Liver (tissue), 7 donors: ENCODE measurements at regions not wholly inside any gene's neighbourhood (a gene's known extent, or its start where the extent isn't known, plus 50 kb on each side); places are given as distances from the start of the nearest gene placed in this dataset.

ENCODE experiments used
- DNase-seq: peaks from one replicate; pipeline ENCODE4 v3.0.0-alpha.2; 2017; ENCODE audit warnings: low spot score
- H3K27ac ChIP-seq, 2 donors: one replicate each; pipeline ENCODE4 v1.7.0; 2013; ENCODE audit warnings: inconsistent platforms in 2 of 2, low read length in 2 of 2, control low read depth in 1 of 2, low read depth in 1 of 2, mild to moderate bottlenecking in 1 of 2
- H3K27me3 ChIP-seq, 4 donors: one replicate each; pipeline versions ENCODE4 v1.6.1 to v1.7.0; 2013; ENCODE audit warnings: low read length in 3 of 4, inconsistent platforms in 1 of 4, mild to moderate bottlenecking in 1 of 4, moderate library complexity in 1 of 4; ENCODE audit not compliant: control insufficient read depth in 4 of 4, insufficient read depth in 4 of 4
- H3K36me3 ChIP-seq, 4 donors: one replicate each; pipeline versions ENCODE4 v1.6.1 to v1.7.0; 2013; ENCODE audit warnings: low read length in 3 of 4, mild to moderate bottlenecking in 3 of 4, low read depth in 1 of 4, moderate library complexity in 1 of 4; ENCODE audit not compliant: control insufficient read depth in 4 of 4, insufficient read depth in 3 of 4
- H3K4me1 ChIP-seq, 4 donors: one replicate each; pipeline versions ENCODE4 v1.6.1 to v1.7.0; 2013; ENCODE audit warnings: low read length in 3 of 4, mild to moderate bottlenecking in 3 of 4, moderate library complexity in 1 of 4; ENCODE audit not compliant: control insufficient read depth in 4 of 4, insufficient read depth in 4 of 4
- H3K4me3 ChIP-seq, 3 donors: one replicate each; pipeline versions ENCODE4 v1.6.1 to v1.7.0; 2013; ENCODE audit warnings: low read length in 3 of 3, control low read depth in 1 of 3, low read depth in 1 of 3, mild to moderate bottlenecking in 1 of 3
- H3K9ac ChIP-seq, 2 donors: one replicate each; pipeline ENCODE4 v1.7.0; 2013; ENCODE audit warnings: low read length in 2 of 2, mild to moderate bottlenecking in 2 of 2, moderate library complexity in 2 of 2, control low read depth in 1 of 2, low read depth in 1 of 2
- H3K9me3 ChIP-seq, 4 donors: one replicate each; pipeline versions ENCODE4 v1.6.1 to v1.7.0; 2013; ENCODE audit warnings: low read length in 3 of 4; ENCODE audit not compliant: control insufficient read depth in 4 of 4
- EGR1 ChIP-seq, 2 donors: IDR thresholded peaks; 2 replicates each; pipeline ENCODE4 v1.6.1; 2016 to 2018; ENCODE audit warnings: antibody characterized with exemption in 2 of 2, low read depth in 2 of 2
- FOXA1 ChIP-seq: IDR thresholded peaks from 2 replicates; pipeline ENCODE4 v1.6.1; 2016; ENCODE audit warnings: antibody characterized with exemption
- FOXA2 ChIP-seq: IDR thresholded peaks from 2 replicates; pipeline ENCODE4 v1.6.1; 2016; ENCODE audit warnings: antibody characterized with exemption
- HNF4A ChIP-seq, 2 donors: conservative IDR thresholded peaks; 2 replicates each; pipeline ENCODE4 v1.6.1; 2016; ENCODE audit warnings: antibody characterized with exemption in 2 of 2, mild to moderate bottlenecking in 2 of 2
- HNF4G ChIP-seq: IDR thresholded peaks from 2 replicates; pipeline ENCODE4 v1.6.1; 2016; ENCODE audit warnings: antibody characterized with exemption
- JUND ChIP-seq, 2 donors: IDR thresholded peaks; 2 replicates each; pipeline ENCODE4 v1.6.1; 2016; ENCODE audit warnings: antibody characterized with exemption in 2 of 2
- NR2F2 ChIP-seq: IDR thresholded peaks from 2 replicates; pipeline ENCODE4 v1.6.1; 2016; ENCODE audit warnings: antibody characterized with exemption
- RAD21 ChIP-seq, 2 donors: IDR thresholded peaks; 2 replicates each; pipeline ENCODE4 v1.6.1; 2016; ENCODE audit warnings: antibody characterized with exemption in 2 of 2, mild to moderate bottlenecking in 2 of 2
- RXRA ChIP-seq, 2 donors: IDR thresholded peaks; 2 replicates each; pipeline ENCODE4 v1.6.1; 2017 to 2018; ENCODE audit warnings: antibody characterized with exemption in 2 of 2, mild to moderate bottlenecking in 1 of 2
- TAF1 ChIP-seq: conservative IDR thresholded peaks from 2 replicates; pipeline ENCODE4 v1.6.1; 2016; ENCODE audit warnings: antibody characterized with exemption, mild to moderate bottlenecking
- YY1 ChIP-seq: IDR thresholded peaks from 2 replicates; pipeline ENCODE4 v1.6.1; 2016; ENCODE audit warnings: antibody characterized with exemption, mild to moderate bottlenecking
- WGBS: extraction: QIAGEN DNeasy Blood & Tissue Kit; methylation state at CpG from one replicate; pipeline ENCODE4 v1.1.7; 2013; 5-methylcytosine and 5-hydroxymethylcytosine counted together
- TF ChIP-seq, protein P1 (sequence below): IDR thresholded peaks from 2 replicates; pipeline ENCODE4 v1.6.1; 2016; ENCODE audit warnings: antibody characterized with exemption, mild to moderate bottlenecking
- TF ChIP-seq, protein P2 (sequence below): IDR thresholded peaks from 2 replicates; pipeline ENCODE4 v1.6.1; 2016; ENCODE audit warnings: antibody characterized with exemption
- TF ChIP-seq, protein P3 (sequence below): IDR thresholded peaks from 2 replicates; pipeline ENCODE4 v1.6.1; 2016; ENCODE audit warnings: antibody characterized with exemption
- donor health status: healthy.
- donor health status: healthy.
- donor health status: healthy.
- donor health status: healthy.

DNA sequence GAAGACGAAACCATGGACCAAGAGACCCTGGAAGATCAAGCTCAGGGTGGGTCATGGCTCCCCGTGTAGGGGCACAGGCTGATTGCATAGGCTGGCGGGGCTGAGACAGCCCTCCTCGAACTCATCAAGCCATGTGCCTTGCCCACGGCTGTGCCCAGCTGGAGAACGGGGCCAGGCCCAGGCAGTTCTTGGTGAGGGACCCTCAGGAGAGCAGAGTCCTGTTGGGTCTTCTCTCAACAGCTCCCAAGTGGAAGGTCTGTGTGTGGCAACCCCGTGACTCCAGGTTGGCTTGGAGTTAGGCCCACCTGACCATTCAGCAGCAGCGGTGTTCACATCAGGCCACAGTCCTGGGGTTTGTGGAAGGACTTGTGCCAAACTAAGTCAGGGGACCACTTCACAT, 276.5 kb downstream of the QKI start (continued):
- TF ChIP-seq, protein P1, sequence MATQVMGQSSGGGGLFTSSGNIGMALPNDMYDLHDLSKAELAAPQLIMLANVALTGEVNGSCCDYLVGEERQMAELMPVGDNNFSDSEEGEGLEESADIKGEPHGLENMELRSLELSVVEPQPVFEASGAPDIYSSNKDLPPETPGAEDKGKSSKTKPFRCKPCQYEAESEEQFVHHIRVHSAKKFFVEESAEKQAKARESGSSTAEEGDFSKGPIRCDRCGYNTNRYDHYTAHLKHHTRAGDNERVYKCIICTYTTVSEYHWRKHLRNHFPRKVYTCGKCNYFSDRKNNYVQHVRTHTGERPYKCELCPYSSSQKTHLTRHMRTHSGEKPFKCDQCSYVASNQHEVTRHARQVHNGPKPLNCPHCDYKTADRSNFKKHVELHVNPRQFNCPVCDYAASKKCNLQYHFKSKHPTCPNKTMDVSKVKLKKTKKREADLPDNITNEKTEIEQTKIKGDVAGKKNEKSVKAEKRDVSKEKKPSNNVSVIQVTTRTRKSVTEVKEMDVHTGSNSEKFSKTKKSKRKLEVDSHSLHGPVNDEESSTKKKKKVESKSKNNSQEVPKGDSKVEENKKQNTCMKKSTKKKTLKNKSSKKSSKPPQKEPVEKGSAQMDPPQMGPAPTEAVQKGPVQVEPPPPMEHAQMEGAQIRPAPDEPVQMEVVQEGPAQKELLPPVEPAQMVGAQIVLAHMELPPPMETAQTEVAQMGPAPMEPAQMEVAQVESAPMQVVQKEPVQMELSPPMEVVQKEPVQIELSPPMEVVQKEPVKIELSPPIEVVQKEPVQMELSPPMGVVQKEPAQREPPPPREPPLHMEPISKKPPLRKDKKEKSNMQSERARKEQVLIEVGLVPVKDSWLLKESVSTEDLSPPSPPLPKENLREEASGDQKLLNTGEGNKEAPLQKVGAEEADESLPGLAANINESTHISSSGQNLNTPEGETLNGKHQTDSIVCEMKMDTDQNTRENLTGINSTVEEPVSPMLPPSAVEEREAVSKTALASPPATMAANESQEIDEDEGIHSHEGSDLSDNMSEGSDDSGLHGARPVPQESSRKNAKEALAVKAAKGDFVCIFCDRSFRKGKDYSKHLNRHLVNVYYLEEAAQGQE = no peak
- TF ChIP-seq, protein P2, sequence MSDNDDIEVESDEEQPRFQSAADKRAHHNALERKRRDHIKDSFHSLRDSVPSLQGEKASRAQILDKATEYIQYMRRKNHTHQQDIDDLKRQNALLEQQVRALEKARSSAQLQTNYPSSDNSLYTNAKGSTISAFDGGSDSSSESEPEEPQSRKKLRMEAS = no peak

DNA sequence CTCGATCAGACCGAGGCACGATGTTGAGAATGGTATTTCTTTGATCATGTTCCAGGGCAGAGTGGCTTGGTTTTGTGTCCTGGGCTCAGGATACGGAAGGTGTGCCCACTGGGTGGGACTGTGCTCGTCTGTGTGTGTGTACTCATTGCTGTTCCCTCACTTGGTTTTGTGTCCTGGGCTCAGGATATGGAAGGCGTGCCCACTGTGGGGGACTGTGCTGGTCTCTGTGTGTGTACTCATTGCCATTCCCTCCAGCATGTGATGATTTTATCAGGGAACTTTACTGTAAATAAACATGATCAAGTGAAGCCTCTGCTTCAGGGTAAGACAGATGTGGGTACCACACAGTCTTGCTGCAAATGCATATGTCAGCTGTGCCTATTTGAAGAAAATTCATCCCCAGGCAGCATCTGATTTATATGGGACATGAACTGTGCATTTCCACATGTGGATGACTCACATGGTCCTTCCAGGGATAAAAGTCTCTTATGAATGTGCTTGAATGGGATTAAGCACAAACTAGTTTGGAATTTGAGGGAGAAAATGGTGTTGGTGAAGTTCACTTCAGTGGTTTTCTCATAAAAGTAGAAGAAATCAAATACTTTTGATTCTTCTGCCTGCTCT, 274.3 kb downstream of the QKI start:
- no peaks in the 10 kb centered on the region for H3K9me3 ChIP-seq
- H3K4me1 ChIP-seq = no peaks in the 10 kb centered on the region
- no peak for DNase-seq
- H3K27me3 ChIP-seq = no peaks in the 10 kb centered on the region
- no peak overlapping the region for H3K4me3 ChIP-seq
- TF ChIP-seq, protein P2 = no peak
- no peak for TF ChIP-seq RAD21 (IDR thresholded peaks at IDR 0.05)
- no peak for TF ChIP-seq FOXA2
- TF ChIP-seq HNF4A (conservative IDR thresholded peaks at IDR 0.05) = no peak
- TF ChIP-seq NR2F2 = no peak
- TF ChIP-seq HNF4G = no peak
- TF ChIP-seq RXRA (IDR thresholded peaks at IDR 0.05) = no peak
- TF ChIP-seq, protein P3, sequence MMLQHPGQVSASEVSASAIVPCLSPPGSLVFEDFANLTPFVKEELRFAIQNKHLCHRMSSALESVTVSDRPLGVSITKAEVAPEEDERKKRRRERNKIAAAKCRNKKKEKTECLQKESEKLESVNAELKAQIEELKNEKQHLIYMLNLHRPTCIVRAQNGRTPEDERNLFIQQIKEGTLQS = no peak
- TF ChIP-seq YY1 = no peak
- no peak for TF ChIP-seq JUND (IDR thresholded peaks at IDR 0.05)
- TF ChIP-seq, protein P1 = no peak
- no peak for TF ChIP-seq TAF1
- no peak for TF ChIP-seq EGR1 (IDR thresholded peaks at IDR 0.05; ENCODE audit: low read depth in 2 of 2)
- no peak for TF ChIP-seq FOXA1
- no peak overlapping the region for H3K9ac ChIP-seq
- no peak overlapping the region for H3K27ac ChIP-seq
- WGBS = 87% methylated on average over 6 of the region's 6 CpGs
- H3K36me3 ChIP-seq = no peaks in the 10 kb centered on the region
